ENCODE measurements at regions not wholly inside any gene's neighbourhood (a gene's known extent, or its start where the extent isn't known, plus 50 kb on each side); places are given as distances from the start of the nearest gene placed in this dataset.

- CTCF ChIA-PET = no interaction called here
- ATAC-seq (ENCODE audit: low read depth) (no peak), DNase-seq (no peak)
- H3K79me2 ChIP-seq (ENCODE audit: control insufficient read depth, insufficient read depth, low read length) = no peaks in the 10 kb centered on the region
- H3K4me3 Mint-ChIP-seq = no peak overlapping the region
- no peak overlapping the region for H3K4me2 ChIP-seq (replicated peaks; ENCODE audit: low read depth, low read length, poor library complexity, severe bottlenecking)
- H3K27me3 Mint-ChIP-seq = no peaks in the 10 kb centered on the region
- POLR2A ChIA-PET = no interaction called here
- intact Hi-C loops (cut with micrococcal nuclease) = no loop called here
- no CpG with 5 or more reads among the region's 12 CpGs for WGBS (ENCODE audit: insufficient coverage)
- H3K9ac ChIP-seq (ENCODE audit: low read length) = no peak overlapping the region
- no peaks in the 10 kb centered on the region for H3K27me3 ChIP-seq (replicated peaks in 1 of 4; ENCODE audit: control extremely low read depth in 1 of 4, control insufficient read depth in 3 of 4, insufficient read depth in 4 of 4, low read length in 3 of 4)
- no peaks in the 10 kb centered on the region for H3K9me3 Mint-ChIP-seq (ENCODE audit: insufficient read depth)
- no peaks in the 10 kb centered on the region for H3K4me1 ChIP-seq (ENCODE audit: control insufficient read depth in 2 of 2, insufficient read depth in 2 of 2, low read length in 2 of 2)
- H3K27ac Mint-ChIP-seq = no peak overlapping the region
- TF ChIP-seq CTCF (IDR thresholded peaks at IDR 0.05) = no peak
- no peak for TF ChIP-seq EZH2 (IDR thresholded peaks at IDR 0.05; ENCODE audit: borderline replicate concordance, insufficient read depth, low read depth, low read length, poor library complexity, severe bottlenecking)
- H3K4me3 ChIP-seq (ENCODE audit: control extremely low read depth in 1 of 5, extremely low read depth in 1 of 5, insufficient read depth in 1 of 5, low read depth in 2 of 5, low read length in 4 of 5) = no peak overlapping the region
- no peak overlapping the region for H2AFZ ChIP-seq (ENCODE audit: insufficient read depth, low read depth, low read length, poor library complexity, severe bottlenecking)
- H4K20me1 ChIP-seq (ENCODE audit: control insufficient read depth, insufficient read depth, low read length, poor library complexity, severe bottlenecking) = no peaks in the 10 kb centered on the region
- no peaks in the 10 kb centered on the region for H3K9me3 ChIP-seq (ENCODE audit: control extremely low read depth in 1 of 3, control insufficient read depth in 2 of 3, insufficient read depth in 1 of 3, low read length in 2 of 3)
- no peaks in the 10 kb centered on the region for H3K4me1 Mint-ChIP-seq
- no peak overlapping the region for H3K27ac ChIP-seq (ENCODE audit: low read length in 2 of 2)
- H3K36me3 ChIP-seq (replicated peaks in 1 of 2; ENCODE audit: control extremely low read depth in 1 of 2, control insufficient read depth in 1 of 2, extremely low read depth in 1 of 2, insufficient read depth in 2 of 2, low read length in 1 of 2) = no peaks in the 10 kb centered on the region
Measured at GRCh38 chr5:99945478-99946442, 589.4 kb upstream of the FAM174A start.

- Histone ChIP-seq H3K36me3 (replicated peaks in 1 of 2; ENCODE audit: control extremely low read depth in 1 of 2, control insufficient read depth in 1 of 2, extremely low read depth in 1 of 2, insufficient read depth in 2 of 2, low read length in 1 of 2) (no peaks in the 10 kb centered on the region), H3K4me3 (ENCODE audit: control extremely low read depth in 1 of 5, extremely low read depth in 1 of 5, insufficient read depth in 1 of 5, low read depth in 2 of 5, low read length in 4 of 5) (no peak overlapping the region), H3K79me2 (ENCODE audit: control insufficient read depth, insufficient read depth, low read length) (no peaks in the 10 kb centered on the region), H3K4me1 (ENCODE audit: control insufficient read depth in 2 of 2, insufficient read depth in 2 of 2, low read length in 2 of 2) (no peaks in the 10 kb centered on the region), H2AFZ (ENCODE audit: insufficient read depth, low read depth, low read length, poor library complexity, severe bottlenecking) (no peak overlapping the region), H3K27me3 (replicated peaks in 1 of 4; ENCODE audit: control extremely low read depth in 1 of 4, control insufficient read depth in 3 of 4, insufficient read depth in 4 of 4, low read length in 3 of 4) (no peaks in the 10 kb centered on the region), H3K9ac (ENCODE audit: low read length) (no peak overlapping the region), H4K20me1 (ENCODE audit: control insufficient read depth, insufficient read depth, low read length, poor library complexity, severe bottlenecking) (no peaks in the 10 kb centered on the region), H3K27ac (ENCODE audit: low read length in 2 of 2) (no peak overlapping the region), H3K4me2 (replicated peaks; ENCODE audit: low read depth, low read length, poor library complexity, severe bottlenecking) (no peak overlapping the region), H3K9me3 (ENCODE audit: control extremely low read depth in 1 of 3, control insufficient read depth in 2 of 3, insufficient read depth in 1 of 3, low read length in 2 of 3) (no peaks in the 10 kb centered on the region)
- no peak overlapping the region for H3K27ac Mint-ChIP-seq
- ChIA-PET CTCF (no interaction called here), POLR2A (no interaction called here)
- no peaks in the 10 kb centered on the region for H3K9me3 Mint-ChIP-seq (ENCODE audit: insufficient read depth)
- no peaks in the 10 kb centered on the region for H3K4me1 Mint-ChIP-seq
- no peak for DNase-seq
- intact Hi-C loops (cut with micrococcal nuclease) = no loop called here
- H3K4me3 Mint-ChIP-seq = no peak overlapping the region
- TF ChIP-seq EZH2 (IDR thresholded peaks at IDR 0.05; ENCODE audit: borderline replicate concordance, insufficient read depth, low read depth, low read length, poor library complexity, severe bottlenecking) (no peak), CTCF (IDR thresholded peaks at IDR 0.05) (no peak)
- H3K27me3 Mint-ChIP-seq = no peaks in the 10 kb centered on the region
- ATAC-seq (ENCODE audit: low read depth) = no peak
Measured at GRCh38 chr5:99940540-99940939, 594.6 kb upstream of the FAM174A start.

All from B cell (primary cell).